ENCODE measurements at regions not wholly inside any gene's neighbourhood (a gene's known extent, or its start where the extent isn't known, plus 50 kb on each side); places are given as distances from the start of the nearest gene placed in this dataset.

- intact Hi-C loops (cut with DNase I) = no loop called here
- no peak overlapping the region for H3K4me3 ChIP-seq (replicated peaks in 1 of 3)
- no peaks in the 10 kb centered on the region for H3K9me3 ChIP-seq
- H3K36me3 ChIP-seq = no peaks in the 10 kb centered on the region
- WGBS, 2 donors = 87% methylated on average over 2 of the region's 2 CpGs
- H3K27me3 ChIP-seq = no peaks in the 10 kb centered on the region
- no peak overlapping the region for H3K27ac ChIP-seq
- no peak for DNase-seq
- peaks cover 4 to 22% of the 10 kb centered on the region in 2 donors for H3K4me1 ChIP-seq
- no peak for TF ChIP-seq CTCF (IDR thresholded peaks at IDR 0.05)
- no peak for TF ChIP-seq POLR2A (IDR thresholded peaks at IDR 0.05)
Measured at GRCh38 chr1:216826646-216827045, 103.4 kb upstream of the ESRRG start.

- TF ChIP-seq POLR2A (IDR thresholded peaks at IDR 0.05) (no peak), CTCF (IDR thresholded peaks at IDR 0.05) (no peak)
- H3K36me3 ChIP-seq = no peaks in the 10 kb centered on the region
- intact Hi-C loops (cut with DNase I) = no loop called here
- H3K27me3 ChIP-seq = no peaks in the 10 kb centered on the region
- peaks cover 4 to 22% of the 10 kb centered on the region in 2 donors for H3K4me1 ChIP-seq
- no peaks in the 10 kb centered on the region for H3K9me3 ChIP-seq
- H3K27ac ChIP-seq = no peak overlapping the region
- 94 to 95% methylated on average over 4 of the region's 4 CpGs for whole genome bisulfite sequencing, 2 donors
- DNase-seq = no peak
- no peak overlapping the region for H3K4me3 ChIP-seq (replicated peaks in 1 of 3)
Measured at GRCh38 chr1:216826214-216826613, 103.0 kb upstream of the ESRRG start.

GRCh38 chr1:216825557-216825956 is 102.3 kb upstream of the ESRRG start:
- Histone ChIP-seq H3K4me1 (peaks cover 4 to 25% of the 10 kb centered on the region in 2 donors), H3K4me3 (replicated peaks in 1 of 3) (no peak overlapping the region), H3K27me3 (no peaks in the 10 kb centered on the region), H3K36me3 (no peaks in the 10 kb centered on the region), H3K9me3 (no peaks in the 10 kb centered on the region), H3K27ac (no peak overlapping the region)
- intact Hi-C loops (cut with DNase I) = no loop called here
- no peak for TF ChIP-seq POLR2A (IDR thresholded peaks at IDR 0.05)
- no peak for TF ChIP-seq CTCF (IDR thresholded peaks at IDR 0.05)
- DNase-seq = no peak
- 90% methylated on average over 2 of the region's 2 CpGs for WGBS, 2 donors

- no peak overlapping the region for H3K27ac ChIP-seq
- H3K27me3 ChIP-seq = no peaks in the 10 kb centered on the region
- H3K4me3 ChIP-seq (replicated peaks in 1 of 3) = no peak overlapping the region
- intact Hi-C loops (cut with DNase I) = no loop called here
- DNase-seq = no peak
- no peaks in the 10 kb centered on the region for H3K36me3 ChIP-seq
- H3K9me3 ChIP-seq = no peaks in the 10 kb centered on the region
- 93 to 96% methylated on average over 3 of the region's 3 CpGs for WGBS, 2 donors
- no peak for TF ChIP-seq CTCF (IDR thresholded peaks at IDR 0.05)
- TF ChIP-seq POLR2A (IDR thresholded peaks at IDR 0.05) = no peak
- H3K4me1 ChIP-seq = peaks cover 4 to 22% of the 10 kb centered on the region in 2 donors
Measured at GRCh38 chr1:216824511-216824910, 101.3 kb upstream of the ESRRG start.

- no peak for DNase-seq
- Histone ChIP-seq H3K4me1 (peaks cover 4 to 22% of the 10 kb centered on the region in 2 donors), H3K4me3 (replicated peaks in 1 of 3) (no peak overlapping the region), H3K27ac (no peak overlapping the region), H3K27me3 (no peaks in the 10 kb centered on the region), H3K36me3 (no peaks in the 10 kb centered on the region), H3K9me3 (no peaks in the 10 kb centered on the region)
- TF ChIP-seq POLR2A (IDR thresholded peaks at IDR 0.05) = no peak
- TF ChIP-seq CTCF (IDR thresholded peaks at IDR 0.05) = no peak
- 97 to 99% methylated on average over 2 of the region's 2 CpGs for WGBS, 2 donors
- intact Hi-C loops (cut with DNase I) = no loop called here
Measured at GRCh38 chr1:216823731-216824130, 100.5 kb upstream of the ESRRG start.
